ENCODE measurements at regions not wholly inside any gene's neighbourhood (a gene's known extent, or its start where the extent isn't known, plus 50 kb on each side); places are given as distances from the start of the nearest gene placed in this dataset.

DNA sequence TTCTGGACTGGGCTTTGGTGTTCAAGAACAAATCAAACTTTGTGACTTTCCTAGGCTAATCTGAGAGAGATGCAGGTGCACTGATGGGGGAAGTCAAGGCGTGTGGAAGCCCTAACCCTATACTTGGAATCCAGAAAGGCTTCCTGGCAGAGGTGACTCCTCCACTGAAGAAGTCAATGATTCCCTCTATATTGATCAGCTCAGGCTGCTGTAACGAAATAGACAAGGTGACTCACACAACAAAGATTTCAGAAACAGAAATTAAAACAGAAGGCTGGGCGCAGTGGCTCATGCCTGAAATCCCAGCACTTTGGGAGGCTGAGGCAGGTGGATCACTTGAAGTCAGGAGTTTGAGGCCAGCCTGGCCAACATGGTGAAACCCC lies 69.6 kb upstream of the GGTA1 start:
- DNase-seq (ENCODE audit: low read depth) = no peak

DNA sequence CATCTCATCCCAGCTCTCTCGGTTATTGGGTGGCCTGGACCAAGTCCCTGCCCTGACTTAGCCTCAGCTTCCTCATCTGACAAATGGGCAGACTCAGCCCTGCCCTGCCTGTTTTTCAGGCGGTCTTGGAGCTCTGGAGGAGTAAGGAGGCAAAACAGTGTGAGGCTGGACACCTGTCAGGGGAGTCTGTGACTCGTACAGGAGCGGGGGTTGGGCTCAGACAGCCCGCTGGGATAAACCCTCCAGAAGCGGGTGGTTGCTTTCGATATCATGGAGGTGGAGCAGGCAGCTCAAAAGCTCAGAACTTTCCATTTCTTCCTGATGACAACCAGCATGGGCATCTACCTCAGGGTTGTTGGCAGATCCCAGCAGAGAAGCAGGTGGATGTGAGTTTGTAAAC lies 72.9 kb upstream of the GGTA1 start:
- no peak for DNase-seq (ENCODE audit: low read depth)

DNA sequence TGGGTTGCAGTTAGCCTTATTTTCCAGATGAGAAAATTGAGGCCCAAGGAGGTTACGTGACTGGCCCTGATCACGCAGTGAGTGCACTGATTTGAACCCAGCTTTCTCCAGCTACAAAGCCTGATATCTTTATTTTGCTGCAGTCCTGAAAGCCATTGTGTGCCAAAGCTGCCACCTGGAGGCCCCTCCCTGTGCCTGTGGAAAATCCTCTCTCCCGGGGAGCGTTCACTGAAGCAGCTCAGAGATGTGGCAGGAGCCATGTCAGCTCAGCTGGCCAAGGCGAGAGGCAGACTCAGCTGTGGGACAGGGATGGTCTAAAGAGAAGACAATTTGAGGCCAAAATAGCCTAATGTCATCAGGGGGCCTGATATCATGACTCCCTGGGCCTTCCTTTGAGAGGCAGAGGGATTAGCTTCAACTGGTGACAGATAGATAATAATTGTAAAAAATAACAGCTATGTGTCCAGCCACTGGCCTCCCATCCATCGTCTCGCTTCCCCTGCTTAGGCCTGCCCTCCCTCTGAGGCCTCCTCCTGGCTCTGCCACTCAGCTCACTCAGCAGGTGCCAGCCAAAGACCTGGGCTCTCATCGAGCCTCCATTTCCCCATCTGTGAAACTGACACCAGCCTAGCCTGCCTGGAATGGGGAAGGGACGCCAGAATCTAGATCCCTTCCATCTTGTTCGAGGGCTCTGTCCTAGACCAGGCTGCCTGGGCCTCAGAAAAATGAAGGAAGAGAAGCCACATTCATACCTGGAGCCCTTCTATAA lies 74.3 kb upstream of the GGTA1 start:
- DNase-seq (ENCODE audit: low read depth) = no peak

DNA sequence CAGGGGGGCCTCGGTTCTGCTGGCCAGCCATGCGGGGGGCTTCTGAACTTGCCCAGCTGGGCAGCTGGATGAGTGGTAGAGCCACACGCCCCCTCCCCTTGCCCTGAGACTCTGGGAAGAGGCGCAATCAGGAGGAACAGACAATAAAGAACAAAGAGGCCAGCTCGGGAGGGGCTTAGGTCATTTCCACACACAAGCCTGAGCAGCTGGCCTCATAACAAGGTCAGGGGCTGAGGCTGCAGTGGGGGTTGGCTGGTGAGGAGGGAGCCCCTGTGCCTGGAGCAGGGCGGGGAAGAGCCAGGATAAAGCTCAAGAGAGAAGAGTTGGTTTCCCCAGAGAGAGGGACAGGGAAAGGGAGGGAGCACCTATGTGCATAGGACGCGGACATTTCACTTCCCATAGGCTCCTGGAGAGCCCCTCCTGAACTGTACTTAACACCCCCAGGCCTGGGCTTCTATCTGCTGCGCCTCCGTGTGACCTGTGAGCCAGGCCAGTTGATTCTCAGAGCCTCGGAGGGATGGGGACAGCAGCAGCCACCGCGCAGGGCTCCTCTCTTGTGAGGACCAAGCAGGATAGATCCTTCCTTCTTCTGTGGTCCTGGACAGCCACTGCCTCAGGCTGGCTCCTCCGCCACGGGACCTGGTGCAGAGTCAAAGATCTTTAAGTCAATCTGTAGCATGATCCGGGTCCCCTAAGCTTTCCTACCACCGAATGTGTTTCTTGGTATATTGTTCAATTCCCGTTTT lies 75.3 kb upstream of the GGTA1 start:
- DNase-seq (ENCODE audit: low read depth) = no peak

DNA sequence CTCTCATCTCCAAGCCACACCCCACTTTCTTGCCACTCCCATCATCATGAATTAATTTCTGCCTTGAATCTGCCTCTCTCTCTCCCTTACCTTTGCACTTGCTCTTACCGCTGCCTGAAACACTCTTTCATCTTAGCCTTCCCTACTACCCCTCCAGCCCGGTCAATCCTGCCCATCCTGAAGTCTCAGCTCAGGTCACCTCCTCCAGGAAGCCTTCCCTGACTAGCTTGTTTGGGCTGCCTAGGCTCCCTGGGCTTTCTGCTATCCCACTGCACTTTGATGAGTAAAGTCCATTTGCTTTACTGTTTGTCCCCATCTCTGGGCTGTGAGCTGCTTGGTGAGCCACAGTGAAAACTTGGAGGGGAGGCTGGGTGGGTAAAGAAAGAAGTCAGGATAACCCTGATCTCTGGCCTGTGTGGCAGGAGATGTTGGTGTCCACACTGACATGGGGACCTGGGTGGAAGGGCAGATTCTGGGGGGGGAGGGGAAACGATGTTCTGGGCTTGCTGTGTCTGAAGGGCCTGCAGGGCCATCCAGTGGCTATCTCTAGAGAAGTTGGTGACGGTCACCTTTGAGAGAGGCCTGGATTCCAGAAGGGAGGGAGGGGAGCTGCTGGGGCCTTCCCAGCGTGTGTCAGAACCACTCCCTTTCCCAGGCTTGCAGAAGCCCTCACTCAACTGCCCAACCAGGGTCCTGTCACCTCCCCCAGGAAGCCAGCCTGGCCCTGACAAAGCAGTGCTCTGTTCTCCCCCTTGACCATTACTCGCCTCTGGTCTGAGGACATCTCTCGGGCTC lies 75.0 kb upstream of the DAB2IP start:
- no peak for DNase-seq (ENCODE audit: low read depth)

DNA sequence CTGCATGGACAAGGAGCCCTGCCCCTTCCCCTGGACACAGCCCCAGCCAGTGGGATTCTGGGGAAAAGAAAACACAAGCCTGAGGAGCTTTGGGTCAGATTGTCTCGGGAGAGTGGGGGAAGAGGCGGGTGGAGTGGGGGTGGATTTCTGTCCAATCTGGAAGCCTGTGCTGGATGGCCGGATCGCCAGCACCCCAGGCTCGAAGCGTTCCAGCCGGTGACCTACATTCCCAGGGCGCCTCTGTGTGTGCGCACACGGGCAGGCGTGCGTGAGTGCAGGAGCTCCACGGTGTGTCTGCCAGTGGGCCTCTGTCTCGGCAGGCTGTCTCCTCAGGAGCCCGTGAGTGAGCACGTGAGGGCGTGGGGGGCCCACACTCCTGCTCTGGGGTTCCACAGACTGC lies 74.3 kb upstream of the DAB2IP start:
- DNase-seq (ENCODE audit: low read depth) = no peak

DNA sequence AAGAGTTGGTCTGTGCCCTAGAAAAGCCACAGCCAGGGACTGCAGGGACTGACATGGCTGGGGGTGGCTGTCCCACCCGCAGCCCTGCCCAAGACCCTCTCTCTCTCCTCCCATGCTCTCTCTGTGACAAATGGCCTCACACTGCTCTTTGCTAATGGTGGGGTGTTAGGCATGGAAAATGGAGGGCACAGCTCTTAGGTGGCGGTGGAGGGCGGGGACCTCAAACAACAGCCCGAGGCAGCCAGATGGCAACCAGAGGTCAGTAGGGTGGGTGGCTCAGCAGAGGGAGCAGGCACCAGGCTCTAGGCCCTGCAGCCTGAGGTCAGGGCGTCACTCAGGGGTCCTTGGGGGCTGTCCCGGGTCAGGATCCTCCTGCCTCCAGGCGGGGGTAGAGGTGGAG lies 73.9 kb upstream of the DAB2IP start:
- DNase-seq (ENCODE audit: low read depth) = no peak

DNA sequence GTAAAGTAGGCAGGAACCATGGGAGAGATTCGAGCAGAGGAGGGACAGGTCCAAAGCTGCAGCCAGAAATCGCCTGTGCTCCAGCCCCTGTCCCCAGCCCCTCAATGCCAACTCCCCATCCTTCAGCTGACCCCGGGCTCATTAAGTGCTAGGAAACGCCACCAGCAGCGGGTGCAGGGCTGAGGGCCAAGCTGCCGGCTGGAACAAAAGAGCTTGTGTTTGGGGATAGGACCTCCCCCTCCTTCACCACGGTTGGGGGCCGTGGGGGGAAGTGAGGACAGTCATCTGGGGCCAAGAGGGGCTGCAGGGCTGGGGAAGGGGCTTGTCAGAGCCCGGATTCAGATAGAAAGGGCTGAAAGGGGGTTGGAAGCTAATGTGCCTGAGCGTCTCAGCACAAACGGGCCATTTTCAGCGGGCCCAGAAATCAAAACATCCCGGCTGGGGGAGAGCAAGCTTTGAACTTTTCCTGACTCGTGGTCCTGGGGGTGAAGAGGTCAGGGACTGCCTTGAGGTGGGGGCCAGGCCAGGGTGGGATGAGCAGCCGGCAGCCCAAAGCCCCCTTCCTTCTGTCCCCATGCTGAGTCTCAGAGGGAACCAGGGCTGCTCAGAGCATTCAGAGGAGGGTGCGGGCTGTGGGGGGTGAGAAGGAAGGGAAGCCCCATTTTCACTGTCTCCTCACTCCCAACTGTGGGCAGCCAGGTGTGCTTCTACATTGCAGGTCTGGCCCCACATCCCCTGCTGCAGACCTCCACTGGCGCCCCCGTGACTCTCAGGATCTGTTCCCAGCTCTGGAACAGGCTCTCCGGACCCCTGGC lies 69.4 kb upstream of the DAB2IP start:
- no peak for DNase-seq (ENCODE audit: low read depth)

DNA sequence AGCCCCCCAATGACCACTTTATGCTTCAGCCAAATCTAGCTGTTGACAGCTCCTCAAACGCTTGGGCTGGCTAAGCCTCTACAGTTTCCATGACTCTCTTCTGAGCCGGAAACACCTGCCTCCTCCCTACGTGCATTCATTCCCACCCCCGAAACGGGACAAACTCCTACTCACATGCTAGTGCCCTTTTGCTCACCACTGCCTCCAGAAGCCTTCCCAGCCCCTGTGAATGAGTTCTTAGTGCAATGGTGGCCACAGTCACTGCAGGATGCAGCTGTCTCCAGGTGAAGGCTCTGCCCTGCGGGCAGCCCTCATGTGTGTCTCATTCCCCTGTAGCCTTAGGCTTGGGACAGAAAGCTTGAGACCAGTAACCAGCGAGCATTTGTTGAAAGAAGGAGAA lies 68.8 kb upstream of the DAB2IP start:
- DNase-seq (ENCODE audit: low read depth) = no peak

DNA sequence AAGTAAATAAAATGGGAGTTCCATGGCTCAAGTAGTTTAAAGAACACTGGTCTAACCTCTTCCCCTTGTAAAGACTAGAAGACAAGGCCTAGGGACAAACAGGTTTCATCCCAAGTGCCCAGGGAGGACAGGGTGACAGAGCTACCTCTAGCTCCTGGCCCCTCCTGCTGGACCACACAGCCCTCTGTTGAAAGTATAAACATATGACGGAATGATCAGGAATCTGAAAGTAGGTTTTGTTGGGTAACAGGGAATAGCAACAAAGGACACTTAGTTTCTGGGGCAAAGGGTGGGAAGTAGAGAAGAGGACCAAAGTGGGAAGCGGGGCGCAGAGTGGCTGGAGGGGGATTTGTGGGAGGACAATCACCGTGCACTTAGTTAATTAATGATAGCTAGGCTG lies 67.0 kb upstream of the DAB2IP start:
- DNase-seq (ENCODE audit: low read depth) = no peak

DNA sequence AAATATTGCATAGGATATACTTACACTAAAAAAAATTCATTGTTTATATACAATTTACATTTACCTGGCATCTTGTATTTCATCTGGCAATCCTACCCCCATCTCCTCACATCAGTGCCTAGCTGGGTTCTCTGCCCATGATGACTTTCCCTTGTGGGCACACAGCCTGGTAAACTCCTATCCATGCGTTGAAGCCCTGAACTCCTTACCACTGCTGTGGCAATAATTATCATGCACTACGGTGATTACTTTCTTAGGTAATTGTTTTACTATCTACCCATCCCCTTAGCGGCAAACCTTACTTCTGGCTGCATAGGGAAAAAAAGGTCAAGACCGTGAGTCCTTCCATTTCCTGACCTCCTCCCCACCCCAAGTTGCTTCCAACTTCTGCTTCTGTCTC lies 63.6 kb upstream of the DAB2IP start:
- DNase-seq (ENCODE audit: low read depth) = no peak

DNA sequence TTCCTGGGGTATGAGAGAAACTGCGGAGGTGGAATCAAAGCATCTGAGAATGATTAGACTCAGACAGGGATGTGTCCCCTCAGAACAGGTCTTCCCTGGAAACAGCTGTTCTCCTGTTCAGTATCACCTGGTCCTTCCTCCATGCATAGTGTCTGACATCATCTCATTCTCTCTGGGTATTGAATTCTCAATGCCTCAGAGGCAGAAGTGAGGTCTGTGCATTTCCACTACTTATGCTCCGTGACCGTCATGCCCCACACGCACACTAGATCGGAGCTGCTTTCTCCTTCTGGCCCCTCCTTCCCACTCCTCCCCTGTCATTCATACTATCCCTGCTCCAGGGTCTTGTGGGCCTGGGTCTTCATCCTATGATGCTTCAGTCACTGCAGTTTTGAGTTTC lies 61.4 kb upstream of the DAB2IP start:
- no peak for DNase-seq (ENCODE audit: low read depth)

DNA sequence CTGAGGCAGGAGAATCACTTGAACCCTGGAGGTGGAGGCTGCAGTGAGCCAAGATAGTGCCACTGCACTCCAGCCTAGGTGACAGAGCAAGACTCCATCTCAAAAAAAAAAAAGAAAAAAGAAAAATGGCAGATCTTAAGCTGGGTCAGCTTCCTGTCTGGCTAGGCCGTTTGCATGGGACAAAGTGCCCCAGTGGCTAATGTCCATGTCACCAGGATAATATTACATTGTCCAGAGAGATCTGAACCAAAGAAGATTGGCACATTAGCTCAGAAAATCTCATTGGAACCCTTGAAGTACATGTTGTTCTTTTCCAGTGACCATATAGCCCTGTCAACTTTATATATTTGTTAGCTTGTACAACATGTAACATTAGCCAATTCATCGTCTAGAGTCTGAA lies 59.2 kb upstream of the DAB2IP start:
- no peak for DNase-seq (ENCODE audit: low read depth)

DNA sequence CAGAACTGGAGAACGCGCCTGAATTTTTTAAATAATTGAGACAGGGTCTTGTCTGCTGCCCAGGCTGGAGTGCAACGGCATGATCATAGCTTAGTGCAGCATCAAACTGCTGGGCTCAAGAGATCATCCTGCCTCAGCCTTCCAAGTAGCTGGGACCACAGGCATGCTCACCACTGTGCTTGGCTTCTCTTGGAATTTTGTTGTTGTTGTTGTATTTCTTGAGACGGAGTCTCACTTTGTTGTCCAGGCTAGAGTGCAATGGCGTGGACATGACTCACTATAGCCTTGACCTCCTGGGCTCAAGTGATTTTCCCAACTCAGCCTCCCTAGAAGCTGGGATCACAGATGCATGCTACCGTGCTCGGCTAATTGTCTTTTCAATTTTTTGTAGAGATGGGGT lies 58.4 kb upstream of the DAB2IP start:
- no peak for DNase-seq (ENCODE audit: low read depth)

DNA sequence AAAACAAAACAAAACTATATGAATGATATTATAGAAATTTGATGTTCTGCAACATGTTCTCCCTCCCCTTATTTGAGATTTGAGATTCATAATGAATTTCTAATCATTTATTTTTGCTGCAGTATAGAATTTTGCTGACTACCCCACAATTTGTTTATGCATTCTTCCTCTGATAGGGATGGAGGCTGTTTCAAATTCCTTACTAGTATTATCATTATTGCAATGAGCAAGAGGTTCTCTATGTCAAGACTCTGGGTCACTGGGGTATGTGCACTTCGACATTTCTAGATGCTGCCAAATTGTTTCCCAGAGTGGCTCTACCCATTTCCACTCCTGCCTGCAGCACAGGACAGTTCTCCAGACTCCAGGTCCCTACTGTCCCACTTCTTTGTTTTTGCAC lies 54.9 kb upstream of the DAB2IP start:
- no peak for DNase-seq (ENCODE audit: low read depth)

DNA sequence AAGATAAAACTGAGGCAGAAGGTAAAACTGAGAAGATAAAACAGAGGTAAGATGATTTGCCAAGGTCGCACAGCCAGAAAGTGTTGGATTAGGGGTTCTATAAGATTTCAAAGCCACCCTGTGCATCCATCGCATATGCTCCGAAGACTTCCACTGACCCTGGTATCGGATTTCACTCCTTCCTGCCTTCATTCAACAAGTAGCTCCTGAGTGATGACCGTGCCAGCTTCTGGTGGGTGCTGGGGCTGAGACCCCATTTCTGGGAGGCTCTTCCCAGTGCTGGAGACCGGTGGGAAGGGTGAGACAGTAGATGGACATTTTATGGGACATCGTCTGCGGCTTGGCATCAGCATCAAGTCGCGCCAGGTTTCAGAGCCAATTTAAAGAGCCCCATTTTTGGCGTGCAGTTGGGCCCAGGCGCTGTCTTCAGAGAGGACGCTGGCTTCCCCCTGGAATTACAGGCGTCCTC lies 53.7 kb upstream of the DAB2IP start:
- no peak for DNase-seq (ENCODE audit: low read depth)

DNA sequence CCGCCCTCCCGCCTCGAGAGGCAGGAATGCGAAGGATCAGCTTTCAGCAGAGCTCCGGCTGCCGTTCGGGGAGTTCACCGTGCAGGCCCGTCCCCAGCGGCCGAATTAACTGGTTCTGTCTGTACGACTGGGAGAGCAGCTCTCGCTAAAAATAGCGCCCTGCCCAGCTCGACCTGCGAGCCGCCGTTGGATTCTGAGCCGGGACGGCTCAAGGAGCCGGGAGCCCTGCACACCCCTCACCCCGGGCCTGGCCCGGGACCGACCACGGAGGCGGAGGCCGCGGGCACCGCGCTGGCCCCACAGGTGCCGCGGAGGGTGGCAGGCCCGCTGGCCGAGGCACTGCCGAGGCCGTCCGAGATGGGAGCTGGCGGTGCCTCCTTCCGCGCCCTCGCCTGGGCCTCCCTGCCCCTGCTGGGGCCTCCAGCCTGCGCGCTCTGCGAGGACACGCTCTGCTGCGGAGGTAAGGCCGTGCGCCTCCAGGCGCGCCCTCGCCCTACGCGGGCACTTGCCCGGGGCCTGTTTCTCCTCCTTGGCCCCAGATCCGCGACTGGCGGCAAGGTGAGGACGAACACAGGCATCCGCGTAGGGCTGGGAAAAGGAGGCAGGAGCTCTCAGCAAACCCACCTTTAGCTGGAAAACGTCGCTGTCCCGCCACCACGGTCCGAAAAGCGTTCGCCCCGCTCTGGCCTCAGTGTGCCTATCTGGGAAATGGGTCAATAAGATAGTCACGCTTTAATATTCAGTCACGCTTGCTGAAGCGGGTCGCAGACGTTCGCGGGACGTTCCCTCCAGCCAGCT lies 53.1 kb upstream of the DAB2IP start:
- no peak for DNase-seq (ENCODE audit: low read depth)

DNA sequence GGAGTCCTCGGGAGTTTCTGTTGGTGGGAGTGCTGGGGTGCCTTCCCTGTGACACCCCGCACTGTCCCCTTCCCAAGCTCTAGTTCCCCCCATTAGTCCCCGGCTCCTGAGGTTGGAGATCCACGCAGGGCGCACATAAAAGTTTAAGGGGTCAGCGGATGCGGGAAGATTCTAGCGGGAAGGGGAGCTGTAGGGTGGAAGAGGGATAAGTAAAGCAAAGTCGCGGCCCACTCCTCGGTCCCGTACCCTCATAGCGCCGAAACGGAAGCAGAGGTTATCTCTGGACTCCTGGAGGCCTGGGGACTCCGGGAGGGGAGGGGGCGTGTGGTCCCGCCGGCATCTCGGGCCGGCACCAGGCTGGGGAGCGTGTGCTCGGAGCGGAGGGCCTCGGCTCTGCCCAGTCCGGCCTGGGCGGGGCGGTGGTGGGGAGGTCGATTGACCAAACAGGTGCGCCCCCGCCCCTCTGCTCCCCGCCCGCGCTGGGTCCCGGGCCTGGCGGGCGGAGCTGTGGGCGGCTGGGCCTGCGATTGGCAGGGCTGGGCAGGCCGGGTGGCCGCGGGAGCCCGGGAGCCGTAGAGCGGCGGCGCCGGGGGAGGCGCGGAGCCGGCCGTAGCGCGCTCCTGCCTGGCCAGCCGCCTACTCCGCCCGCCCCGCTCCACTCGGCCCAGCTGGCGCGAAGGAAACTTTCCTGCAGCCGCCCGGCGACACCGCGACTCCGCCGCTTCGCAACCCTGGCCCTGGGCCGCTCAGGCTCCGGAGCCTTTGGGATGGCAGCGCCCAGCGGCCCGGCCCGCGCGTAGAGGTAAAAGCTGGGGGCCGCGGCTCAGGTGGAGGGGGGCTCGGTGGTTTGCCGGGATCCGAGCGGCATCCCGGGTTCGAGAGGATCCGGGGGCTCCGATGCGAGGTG lies 52.2 kb upstream of the DAB2IP start:
- DNase-seq (ENCODE audit: low read depth) = no peak

DNA sequence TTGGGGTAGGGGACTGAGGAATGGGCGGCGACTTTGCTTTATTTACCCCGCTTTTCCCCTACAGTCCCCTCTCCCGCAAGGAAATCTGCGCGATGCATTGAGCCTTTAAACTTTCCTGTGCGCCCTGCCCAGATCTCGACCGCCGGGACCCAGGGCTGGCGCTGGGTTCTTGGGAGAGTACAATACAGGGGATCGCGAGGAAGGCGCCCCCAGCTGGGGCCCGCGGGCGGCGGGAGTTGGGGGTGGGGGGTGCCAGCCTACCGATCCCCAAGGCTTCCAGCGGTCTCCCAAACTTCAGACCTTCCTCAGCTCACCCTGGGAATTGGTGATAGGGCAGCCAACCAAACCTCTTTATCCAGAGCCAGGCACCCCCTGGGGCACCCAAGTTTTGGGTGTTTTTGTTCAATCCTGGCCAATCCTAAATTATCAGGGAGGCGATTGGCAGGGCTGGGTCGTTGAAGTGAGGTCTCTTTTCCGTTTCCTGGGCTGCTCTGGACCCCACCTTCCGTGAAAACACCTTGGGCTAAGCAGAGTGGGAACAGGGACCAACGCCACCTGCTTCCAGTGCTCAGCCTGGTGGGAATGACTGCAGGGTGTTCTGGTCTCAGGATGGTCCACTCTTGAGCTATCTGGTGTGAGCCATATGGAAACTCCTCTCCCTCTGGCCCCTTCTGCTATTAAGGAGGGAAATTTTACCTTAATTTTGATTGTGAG lies 51.4 kb upstream of the DAB2IP start:
- DNase-seq (ENCODE audit: low read depth) = no peak

DNA sequence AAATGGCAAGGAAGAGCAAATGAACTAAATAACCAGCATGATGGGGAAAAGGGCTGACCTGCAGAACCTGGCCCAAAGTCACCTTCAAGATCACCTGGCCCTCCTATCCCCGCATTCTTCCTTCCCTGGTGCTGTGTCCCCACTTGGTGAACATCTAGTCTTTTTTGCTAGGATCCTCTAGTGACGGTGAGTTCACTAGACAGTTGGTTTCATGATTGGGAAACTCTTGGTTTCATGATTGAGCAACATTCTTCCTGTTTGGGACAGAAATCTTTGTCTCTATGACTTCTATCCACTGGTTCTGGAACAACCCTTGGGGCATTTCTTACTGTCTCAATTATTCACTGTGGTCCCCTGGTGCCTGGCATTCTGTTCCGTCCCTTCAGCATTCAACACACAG lies 50.2 kb upstream of the DAB2IP start:
- no peak for DNase-seq (ENCODE audit: low read depth)

Measured in activated gamma-delta T cell treated with anti-CD3 and anti-CD28 coated beads, Interleukin-2, amount 50 U/mL, for 16 hours (primary cell).